ENCODE measurements at regions not wholly inside any gene's neighbourhood (a gene's known extent, or its start where the extent isn't known, plus 50 kb on each side); places are given as distances from the start of the nearest gene placed in this dataset.

DNA sequence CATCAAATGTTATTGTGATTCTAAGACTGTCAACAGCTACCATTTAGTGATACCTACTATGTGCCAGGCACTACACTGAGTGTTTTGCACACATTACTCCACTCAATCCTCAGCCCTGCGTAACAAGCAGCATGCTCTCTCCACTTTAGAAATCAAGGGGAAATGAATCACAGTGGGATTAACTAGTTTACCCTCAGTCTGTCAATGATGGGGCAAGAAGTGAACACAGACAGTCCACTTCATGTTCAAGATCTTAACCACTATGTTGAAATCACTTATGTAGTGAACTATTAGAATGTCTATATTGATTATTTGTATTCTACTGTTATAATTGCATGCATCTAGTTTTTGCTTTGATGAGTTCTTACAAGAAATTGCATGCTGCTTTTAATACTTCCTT, 165.3 kb downstream of the LTN1 start:
- no peak overlapping the region for H3K27ac Mint-ChIP-seq
- ATAC-seq (ENCODE audit: low read depth): no peak
- no peak overlapping the region for H3K4me3 Mint-ChIP-seq
- no peak for TF ChIP-seq CTCF (IDR thresholded peaks at IDR 0.05)
- H3K4me1 Mint-ChIP-seq: peaks cover 2% of the 10 kb centered on the region
- ChIA-PET POLR2A (no interaction called here), CTCF (no interaction called here)
- DNase-seq: no peak
- intact Hi-C loops (cut with micrococcal nuclease): no loop called here
- no peaks in the 10 kb centered on the region for H3K36me3 Mint-ChIP-seq (ENCODE audit: low read depth)
- no peaks in the 10 kb centered on the region for H3K9me3 Mint-ChIP-seq
- H3K27me3 Mint-ChIP-seq: peaks cover 3% of the 10 kb centered on the region

DNA sequence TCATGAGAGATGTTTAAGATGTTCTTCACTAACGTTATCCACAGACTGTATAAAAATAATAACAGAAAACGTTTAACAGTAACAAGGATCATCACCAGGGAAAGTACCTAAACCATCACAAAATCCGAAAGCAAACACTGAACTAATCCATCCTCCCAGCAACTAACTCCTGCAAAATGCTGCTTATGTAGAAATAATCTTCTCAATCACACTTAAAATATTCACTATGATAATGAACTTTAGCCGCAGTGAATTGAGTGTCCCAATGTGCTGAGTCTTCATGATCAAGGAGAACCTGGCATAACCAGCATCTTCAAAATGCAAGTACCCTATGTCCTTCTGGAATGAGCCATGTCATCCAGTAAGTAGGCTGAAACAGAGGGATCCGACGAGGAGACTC, 166.1 kb downstream of the LTN1 start:
- Mint-ChIP-seq H3K4me3 (no peak overlapping the region), H3K27me3 (peaks cover 3% of the 10 kb centered on the region), H3K9me3 (no peaks in the 10 kb centered on the region), H3K27ac (no peak overlapping the region), H3K36me3 (ENCODE audit: low read depth) (no peaks in the 10 kb centered on the region), H3K4me1 (no peaks in the 10 kb centered on the region)
- ATAC-seq (ENCODE audit: low read depth): no peak
- no peak for DNase-seq
- no peak for TF ChIP-seq CTCF (IDR thresholded peaks at IDR 0.05)
- CTCF ChIA-PET: no interaction called here
- POLR2A ChIA-PET: no interaction called here
- intact Hi-C loops (cut with micrococcal nuclease): no loop called here

- DNase-seq (no peak), ATAC-seq (ENCODE audit: low read depth) (no peak)
- intact Hi-C loops (cut with micrococcal nuclease): no loop called here
- Mint-ChIP-seq H3K27ac (no peak overlapping the region), H3K27me3 (peaks cover 3% of the 10 kb centered on the region), H3K9me3 (no peaks in the 10 kb centered on the region), H3K4me3 (no peak overlapping the region), H3K4me1 (no peaks in the 10 kb centered on the region), H3K36me3 (ENCODE audit: low read depth) (no peaks in the 10 kb centered on the region)
- ChIA-PET POLR2A (no interaction called here), CTCF (no interaction called here)
- TF ChIP-seq CTCF (IDR thresholded peaks at IDR 0.05): no peak
Observed at GRCh38 chr21:28826021-28826420, 166.7 kb downstream of the LTN1 start.

DNA sequence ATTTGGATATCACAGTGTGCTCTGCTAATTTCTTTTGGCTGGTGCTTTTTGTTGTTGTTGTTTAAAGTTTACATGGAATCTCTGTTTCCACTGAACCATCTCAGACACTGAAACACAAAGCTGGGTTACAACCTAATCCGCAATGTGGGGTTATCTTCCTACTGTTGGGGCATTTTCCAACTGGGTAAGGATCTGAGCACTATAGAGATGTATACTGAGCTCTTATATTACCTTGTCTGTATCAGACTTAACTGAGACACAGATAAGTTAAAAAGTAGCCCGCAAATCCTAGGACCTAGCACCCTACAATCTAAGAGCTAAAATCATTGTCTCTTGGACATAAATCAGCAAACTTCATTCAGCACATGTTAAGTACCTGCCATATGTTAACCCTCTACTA, 169.2 kb downstream of the LTN1 start:
- H3K27ac Mint-ChIP-seq: no peak overlapping the region
- no peaks in the 10 kb centered on the region for H3K4me1 Mint-ChIP-seq
- ChIA-PET POLR2A (no interaction called here), CTCF (interaction anchor here (0.6 kb wide), 1 partner anchor 355 kb away, joined by 4 read pairs; no protein-coding TSS in a partner anchor)
- H3K9me3 Mint-ChIP-seq: no peaks in the 10 kb centered on the region
- DNase-seq: no peak
- intact Hi-C loops (cut with micrococcal nuclease): no loop called here
- peaks cover 3% of the 10 kb centered on the region for H3K27me3 Mint-ChIP-seq
- no peak for ATAC-seq (ENCODE audit: low read depth)
- H3K4me3 Mint-ChIP-seq: no peak overlapping the region
- no peaks in the 10 kb centered on the region for H3K36me3 Mint-ChIP-seq (ENCODE audit: low read depth)
- no peak for TF ChIP-seq CTCF (IDR thresholded peaks at IDR 0.05)

GRCh38 chr21:28822486-28823335, 170.0 kb downstream of the LTN1 start:
- H3K9me3 Mint-ChIP-seq: no peaks in the 10 kb centered on the region
- no peak for DNase-seq
- ATAC-seq (ENCODE audit: low read depth): no peak
- no peaks in the 10 kb centered on the region for H3K4me1 Mint-ChIP-seq
- H3K27ac Mint-ChIP-seq: no peak overlapping the region
- no peaks in the 10 kb centered on the region for H3K36me3 Mint-ChIP-seq (ENCODE audit: low read depth)
- H3K4me3 Mint-ChIP-seq: no peak overlapping the region
- intact Hi-C loops (cut with micrococcal nuclease): no loop called here
- peaks cover 3% of the 10 kb centered on the region for H3K27me3 Mint-ChIP-seq
- TF ChIP-seq CTCF (IDR thresholded peaks at IDR 0.05): no peak
- ChIA-PET CTCF (no interaction called here), POLR2A (no interaction called here)

Data from activated B cell treated with CpG ODN at 0.5 μM for 24 hours (primary cell).